ENCODE measurements at regions not wholly inside any gene's neighbourhood (a gene's known extent, or its start where the extent isn't known, plus 50 kb on each side); places are given as distances from the start of the nearest gene placed in this dataset.

DNA sequence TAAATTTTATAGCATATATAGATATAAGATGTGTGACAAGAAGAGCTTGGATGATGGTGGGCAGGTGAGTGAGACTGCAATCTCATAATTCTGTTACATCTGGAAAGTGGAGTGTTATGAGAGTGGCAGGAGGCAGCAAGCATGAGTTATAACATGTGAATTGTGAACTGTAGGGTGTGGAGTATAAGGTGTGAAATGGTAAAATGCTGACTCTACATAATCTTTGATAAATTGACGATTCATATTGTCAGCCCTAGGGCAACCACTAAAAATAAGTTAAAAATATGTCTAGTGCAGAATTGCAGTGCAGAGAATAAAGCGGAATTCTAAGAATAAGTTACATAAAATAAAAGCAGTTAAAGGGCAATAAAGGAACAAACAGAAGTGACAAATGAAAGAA, 74.8 kb upstream of the AKR1E2 start:
- Mint-ChIP-seq H3K4me3 (no peak overlapping the region), H3K36me3 (no peaks in the 10 kb centered on the region), H3K9me3 (ENCODE audit: low read depth) (no peaks in the 10 kb centered on the region), H3K27me3 (peaks cover 39% of the 10 kb centered on the region), H3K27ac (no peak overlapping the region), H3K4me1 (no peaks in the 10 kb centered on the region)
- no peak for ATAC-seq
- CTCF ChIA-PET = interaction anchor here (1.4 kb wide), 1 partner anchor 15 kb away, joined by 6 read pairs; no protein-coding TSS in a partner anchor
- no peak for DNase-seq

DNA sequence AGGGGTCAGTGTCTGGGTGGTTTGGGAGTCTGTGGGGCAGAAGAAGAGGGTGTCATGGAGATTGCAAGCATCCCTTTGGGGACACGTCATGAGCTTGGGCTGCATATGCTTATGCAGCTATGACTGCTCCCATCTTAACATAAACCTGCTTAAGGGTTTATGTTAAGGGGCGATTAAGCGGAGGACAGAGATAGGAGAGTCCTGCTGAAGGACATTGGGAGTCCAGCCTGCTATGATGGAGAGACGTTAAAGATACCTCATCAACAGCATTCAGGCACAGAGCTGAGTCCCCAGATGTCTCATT, 76.8 kb upstream of the AKR1E2 start:
- Mint-ChIP-seq H3K9me3 (ENCODE audit: low read depth) (no peaks in the 10 kb centered on the region), H3K27me3 (peaks cover 41% of the 10 kb centered on the region), H3K36me3 (no peaks in the 10 kb centered on the region), H3K4me1 (no peaks in the 10 kb centered on the region), H3K27ac (no peak overlapping the region), H3K4me3 (no peak overlapping the region)
- ATAC-seq = no peak
- CTCF ChIA-PET = no interaction called here
- DNase-seq = no peak

DNA sequence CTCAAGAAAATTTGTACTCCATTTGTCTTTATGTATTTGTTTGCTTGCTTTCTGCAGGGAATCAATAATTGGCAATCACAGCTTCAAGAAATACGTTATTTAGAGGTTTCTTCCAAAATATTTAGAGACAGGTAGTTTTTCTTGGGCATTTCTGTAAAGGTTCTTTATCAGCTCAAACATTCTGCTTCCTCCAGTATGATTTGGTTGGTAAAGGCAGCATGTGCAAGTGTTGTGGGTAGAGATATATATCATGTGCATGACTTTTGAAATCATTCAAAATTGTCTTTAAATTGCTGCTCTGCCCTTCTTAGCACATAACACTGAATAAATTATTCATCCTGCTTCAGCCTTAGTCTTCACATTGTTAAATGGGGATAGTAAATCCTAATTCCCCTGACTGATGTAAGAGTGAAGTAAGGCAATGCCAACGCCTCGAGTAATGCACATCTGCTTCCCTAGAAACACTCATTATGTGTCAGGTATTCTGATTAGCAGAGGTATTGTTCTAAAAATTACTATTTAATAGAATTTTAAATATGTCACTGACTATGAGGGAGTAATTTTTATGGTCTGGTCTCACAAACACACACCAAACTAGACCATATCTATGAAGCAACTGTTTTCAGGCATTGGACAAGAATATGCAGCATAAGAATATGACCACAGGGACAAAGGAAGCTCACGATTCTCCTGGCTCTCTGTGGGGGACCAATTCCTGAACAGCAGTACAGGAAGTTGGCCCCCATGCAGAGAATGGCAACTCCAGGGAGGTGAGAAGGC, 77.3 kb upstream of the AKR1E2 start:
- Mint-ChIP-seq H3K36me3 (no peaks in the 10 kb centered on the region), H3K4me1 (no peaks in the 10 kb centered on the region), H3K27me3 (peaks cover 46% of the 10 kb centered on the region), H3K4me3 (no peak overlapping the region), H3K27ac (no peak overlapping the region), H3K9me3 (ENCODE audit: low read depth) (no peaks in the 10 kb centered on the region)
- DNase-seq (no peak), ATAC-seq (no peak)
- CTCF ChIA-PET = no interaction called here

DNA sequence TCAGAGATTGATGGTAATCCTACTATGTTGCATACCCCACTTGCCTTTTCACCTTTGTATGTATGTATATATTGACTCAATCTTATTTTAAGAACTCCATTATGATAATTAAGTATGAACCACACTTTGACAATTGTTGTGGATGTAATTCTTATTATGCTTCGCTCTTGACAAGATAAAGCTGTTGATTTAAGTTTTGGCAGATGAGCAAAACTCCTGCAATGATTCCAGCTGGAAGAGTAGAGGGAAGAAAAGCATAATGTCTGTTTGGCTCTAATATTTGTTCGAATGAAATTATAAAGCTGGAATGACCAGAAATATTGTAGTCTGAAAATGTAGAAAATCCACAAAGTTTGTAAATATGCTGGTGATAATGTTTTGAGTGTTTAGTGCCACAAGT, 83.8 kb upstream of the AKR1E2 start:
- Mint-ChIP-seq H3K27ac (no peak overlapping the region), H3K36me3 (no peaks in the 10 kb centered on the region), H3K4me1 (no peaks in the 10 kb centered on the region), H3K4me3 (no peak overlapping the region), H3K27me3 (peaks cover 36% of the 10 kb centered on the region), H3K9me3 (ENCODE audit: low read depth) (no peaks in the 10 kb centered on the region)
- ATAC-seq (no peak), DNase-seq (no peak)
- CTCF ChIA-PET = no interaction called here

DNA sequence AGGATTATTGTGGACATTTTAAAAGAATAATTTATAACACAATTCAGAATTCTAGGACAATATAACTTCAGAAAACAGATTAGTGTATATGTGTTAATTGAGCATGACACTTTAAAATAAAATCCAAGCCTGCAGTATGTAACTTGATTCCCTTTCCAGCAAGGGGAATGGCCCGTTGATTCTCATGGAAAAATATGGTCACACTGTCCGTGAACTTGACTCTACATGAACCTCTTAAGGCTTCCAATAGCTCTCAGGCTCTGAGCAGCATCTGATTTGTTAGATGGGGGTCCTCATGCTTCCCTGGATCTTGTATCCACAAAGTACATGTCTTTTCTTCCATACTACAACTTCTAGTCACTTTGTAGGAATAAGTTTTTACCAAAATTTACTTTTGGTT, 85.5 kb upstream of the AKR1E2 start:
- no peaks in the 10 kb centered on the region for H3K4me1 Mint-ChIP-seq
- peaks cover 37% of the 10 kb centered on the region for H3K27me3 Mint-ChIP-seq
- DNase-seq (no peak), ATAC-seq (no peak)
- H3K4me3 Mint-ChIP-seq = no peak overlapping the region
- no peaks in the 10 kb centered on the region for H3K36me3 Mint-ChIP-seq
- H3K27ac Mint-ChIP-seq = no peak overlapping the region
- CTCF ChIA-PET = no interaction called here
- no peaks in the 10 kb centered on the region for H3K9me3 Mint-ChIP-seq (ENCODE audit: low read depth)

DNA sequence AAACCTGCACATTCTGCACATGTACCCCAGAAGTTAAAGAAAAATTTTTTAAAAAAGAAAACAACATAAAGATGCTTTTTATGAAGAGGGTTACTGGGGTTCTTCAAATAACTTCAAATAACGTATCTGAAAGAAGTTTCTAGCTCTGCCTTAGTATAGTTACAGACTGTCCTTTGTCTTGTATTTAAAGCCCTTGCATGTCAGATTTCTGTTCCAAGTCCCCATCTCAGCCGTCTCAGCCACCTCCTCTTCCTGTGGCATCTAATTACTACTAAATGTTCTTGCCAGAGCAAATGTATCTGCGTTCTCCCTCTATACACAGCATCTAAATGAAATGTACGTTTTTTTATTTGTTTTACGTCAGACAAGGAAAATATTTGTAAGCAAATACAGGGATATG, 89.4 kb upstream of the AKR1E2 start:
- no peak for ATAC-seq

DNA sequence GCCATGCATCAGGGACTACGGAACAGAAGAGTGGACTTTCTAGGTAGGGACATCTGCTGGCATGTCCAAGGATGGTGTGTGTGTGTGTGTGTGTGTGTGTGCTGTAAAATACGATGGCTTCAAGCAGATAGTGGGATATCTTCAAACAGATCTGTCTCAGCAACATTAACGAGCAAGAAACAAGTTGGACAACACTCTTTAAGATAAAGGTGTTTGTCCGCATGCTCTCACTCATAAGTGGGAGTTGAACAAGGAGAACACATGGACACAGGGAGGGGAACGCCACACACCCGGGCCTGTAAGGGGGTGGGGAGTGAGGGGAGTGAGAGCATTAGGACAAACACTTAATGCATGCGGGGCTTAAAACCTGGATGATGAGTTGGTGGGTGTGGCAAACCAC, 89.8 kb upstream of the AKR1E2 start:
- H3K36me3 Mint-ChIP-seq = no peaks in the 10 kb centered on the region
- CTCF ChIA-PET = no interaction called here
- no peaks in the 10 kb centered on the region for H3K4me1 Mint-ChIP-seq
- ATAC-seq (no peak), DNase-seq (no peak)
- no peaks in the 10 kb centered on the region for H3K9me3 Mint-ChIP-seq (ENCODE audit: low read depth)
- no peak overlapping the region for H3K4me3 Mint-ChIP-seq
- peaks cover 25% of the 10 kb centered on the region for H3K27me3 Mint-ChIP-seq
- H3K27ac Mint-ChIP-seq = no peak overlapping the region

More for the DNA sequence above, 89.4 kb upstream of the AKR1E2 start:
- Mint-ChIP-seq H3K9me3 (ENCODE audit: low read depth) (no peaks in the 10 kb centered on the region), H3K4me3 (no peak overlapping the region), H3K27me3 (peaks cover 25% of the 10 kb centered on the region), H3K27ac (no peak overlapping the region), H3K36me3 (no peaks in the 10 kb centered on the region), H3K4me1 (no peaks in the 10 kb centered on the region)
- no peak for DNase-seq
- CTCF ChIA-PET = no interaction called here

DNA sequence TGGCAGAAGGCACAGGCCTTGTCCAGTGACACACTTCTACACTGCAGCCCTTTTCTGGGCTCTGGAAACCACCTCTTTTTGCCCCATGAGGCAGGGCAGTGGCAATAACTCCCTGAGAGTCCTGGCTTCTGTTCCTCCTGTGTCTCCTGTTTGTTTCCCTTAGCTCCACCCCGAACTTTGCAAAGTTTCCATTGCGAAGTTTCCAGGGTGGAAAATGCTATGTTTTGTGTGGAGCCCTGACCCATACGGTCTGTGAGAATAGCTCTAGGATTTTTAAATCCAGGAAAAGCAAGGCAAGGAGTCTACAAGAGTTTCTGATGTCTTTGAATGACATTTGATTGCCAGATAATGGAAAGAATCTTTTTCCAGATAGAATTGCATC, 92.2 kb upstream of the AKR1E2 start:
- no peak overlapping the region for H3K4me3 Mint-ChIP-seq

DNA sequence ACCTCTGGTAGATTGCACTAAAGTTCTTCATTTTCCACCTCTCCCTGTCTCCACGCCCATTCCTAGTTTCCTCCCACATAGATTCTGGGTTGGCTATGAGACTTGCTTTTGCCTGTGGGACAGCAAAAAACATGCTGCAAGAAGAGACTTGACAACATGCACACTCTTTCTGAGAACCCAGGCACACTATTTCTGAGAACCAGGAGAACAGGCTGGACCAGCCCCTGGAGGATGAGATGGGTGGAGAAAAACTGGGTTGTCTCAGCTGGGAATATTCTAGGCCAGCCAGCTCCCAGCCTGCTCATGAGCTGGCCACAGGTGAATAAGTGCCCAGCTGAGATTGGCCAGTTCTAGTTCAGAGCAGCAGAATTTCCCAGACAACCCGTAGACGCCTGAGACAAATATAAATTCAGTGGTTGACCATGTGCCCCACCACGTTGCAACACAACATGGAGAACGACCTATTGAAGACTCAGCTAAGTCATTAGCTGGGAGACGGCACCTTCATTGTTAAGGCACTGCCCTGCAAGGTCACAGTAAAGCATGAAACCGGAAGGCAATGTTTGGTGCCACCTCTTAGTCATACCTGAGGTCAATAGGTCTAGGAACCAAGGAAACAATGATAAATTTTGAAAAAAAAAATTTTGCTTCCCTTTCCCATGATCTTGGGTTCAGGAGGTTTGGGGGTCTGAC, 92.7 kb upstream of the AKR1E2 start:
- Mint-ChIP-seq H3K9me3 (ENCODE audit: low read depth) (no peaks in the 10 kb centered on the region), H3K4me1 (no peaks in the 10 kb centered on the region), H3K27ac (no peak overlapping the region), H3K36me3 (no peaks in the 10 kb centered on the region), H3K4me3 (no peak overlapping the region), H3K27me3 (peaks cover 16% of the 10 kb centered on the region)
- CTCF ChIA-PET = no interaction called here
- ATAC-seq (no peak), DNase-seq (no peak)

More for the DNA sequence above, 92.2 kb upstream of the AKR1E2 start:
- Mint-ChIP-seq H3K27ac (no peak overlapping the region), H3K9me3 (ENCODE audit: low read depth) (no peaks in the 10 kb centered on the region), H3K27me3 (peaks cover 20% of the 10 kb centered on the region), H3K36me3 (no peaks in the 10 kb centered on the region), H3K4me1 (no peaks in the 10 kb centered on the region)
- CTCF ChIA-PET = no interaction called here
- DNase-seq = no peak
- ATAC-seq = no peak

DNA sequence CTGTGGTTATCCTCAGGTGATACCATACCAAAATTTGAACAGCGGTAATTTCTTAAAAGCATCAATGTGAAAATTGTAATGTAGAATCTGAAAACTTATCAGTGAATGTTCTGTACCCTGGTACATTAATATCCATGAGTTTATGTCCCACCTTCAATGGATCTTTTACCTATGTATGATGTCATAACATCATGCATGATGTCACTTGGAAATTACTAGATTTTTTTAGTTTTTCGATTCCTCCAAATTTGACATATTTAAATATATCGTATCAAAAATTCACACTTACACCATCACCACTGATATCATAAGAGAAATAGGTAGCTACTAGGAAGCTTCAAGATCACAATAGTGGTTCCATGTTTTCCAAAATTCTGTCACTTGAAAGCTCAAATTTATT, 95.0 kb upstream of the AKR1E2 start:
- Mint-ChIP-seq H3K9me3 (ENCODE audit: low read depth) (no peaks in the 10 kb centered on the region), H3K36me3 (no peaks in the 10 kb centered on the region), H3K4me1 (no peaks in the 10 kb centered on the region), H3K27ac (no peak overlapping the region), H3K4me3 (no peak overlapping the region), H3K27me3 (peaks cover 20% of the 10 kb centered on the region)
- no peak for ATAC-seq
- CTCF ChIA-PET = no interaction called here
- no peak for DNase-seq

DNA sequence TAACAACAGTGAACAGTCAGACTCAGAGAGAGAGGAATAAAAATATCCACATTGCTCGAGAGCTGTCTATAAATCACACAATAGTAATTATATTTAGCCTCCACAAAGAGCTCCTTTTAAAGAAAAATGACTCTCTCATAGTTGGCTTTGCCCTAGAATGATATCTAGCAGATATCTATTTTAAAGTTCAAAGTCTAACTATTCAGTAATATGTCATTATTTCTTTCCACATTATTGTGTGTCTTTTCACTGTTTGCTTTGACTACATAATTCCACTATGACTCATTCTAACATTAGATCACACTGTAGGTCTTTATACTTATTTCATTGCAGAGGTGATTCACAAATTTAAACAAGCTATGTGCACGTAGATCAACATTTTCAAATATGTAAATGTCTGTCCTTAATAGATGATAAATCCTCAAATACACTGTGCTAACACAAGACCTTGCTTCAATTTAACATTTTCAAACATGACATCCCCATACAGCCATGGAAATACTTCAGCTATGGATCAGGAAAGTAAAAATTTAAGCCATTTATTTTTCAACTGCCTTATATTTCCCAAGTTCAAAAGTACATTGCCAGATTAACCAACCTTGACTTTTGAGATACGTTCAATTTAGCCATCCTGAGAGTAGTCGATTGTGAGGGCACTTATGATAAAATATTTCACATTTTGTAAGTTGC, 99.9 kb upstream of the AKR1E2 start:
- CTCF ChIA-PET = no interaction called here
- Mint-ChIP-seq H3K27me3 (peaks cover 18% of the 10 kb centered on the region), H3K27ac (no peak overlapping the region), H3K9me3 (ENCODE audit: low read depth) (no peaks in the 10 kb centered on the region), H3K4me3 (no peak overlapping the region), H3K4me1 (no peaks in the 10 kb centered on the region), H3K36me3 (no peaks in the 10 kb centered on the region)
- DNase-seq = no peak
- ATAC-seq = no peak

DNA sequence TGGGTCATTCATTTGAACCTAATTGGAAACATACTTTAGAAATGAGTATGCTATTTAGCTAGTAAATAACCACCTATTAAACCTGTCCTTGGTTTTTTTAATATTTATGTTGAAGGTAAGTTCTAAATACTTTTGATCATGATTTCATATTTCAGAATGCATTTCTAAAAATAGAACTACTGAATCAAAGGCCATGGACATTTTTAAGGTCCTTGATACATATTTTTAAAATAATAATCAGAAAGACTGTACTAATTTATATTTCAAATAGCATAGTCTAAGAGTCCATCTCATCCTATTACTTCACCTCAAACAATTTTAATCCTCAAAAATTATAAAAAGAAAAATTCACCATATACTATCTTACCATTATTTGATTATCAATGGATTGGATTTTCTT, 102.1 kb upstream of the AKR1E2 start:
- peaks cover 23% of the 10 kb centered on the region for H3K27me3 Mint-ChIP-seq
- H3K4me3 Mint-ChIP-seq = no peak overlapping the region
- H3K9me3 Mint-ChIP-seq (ENCODE audit: low read depth) = no peaks in the 10 kb centered on the region
- DNase-seq (no peak), ATAC-seq (no peak)
- H3K27ac Mint-ChIP-seq = no peak overlapping the region
- H3K4me1 Mint-ChIP-seq = no peaks in the 10 kb centered on the region
- H3K36me3 Mint-ChIP-seq = no peaks in the 10 kb centered on the region
- CTCF ChIA-PET = no interaction called here

DNA sequence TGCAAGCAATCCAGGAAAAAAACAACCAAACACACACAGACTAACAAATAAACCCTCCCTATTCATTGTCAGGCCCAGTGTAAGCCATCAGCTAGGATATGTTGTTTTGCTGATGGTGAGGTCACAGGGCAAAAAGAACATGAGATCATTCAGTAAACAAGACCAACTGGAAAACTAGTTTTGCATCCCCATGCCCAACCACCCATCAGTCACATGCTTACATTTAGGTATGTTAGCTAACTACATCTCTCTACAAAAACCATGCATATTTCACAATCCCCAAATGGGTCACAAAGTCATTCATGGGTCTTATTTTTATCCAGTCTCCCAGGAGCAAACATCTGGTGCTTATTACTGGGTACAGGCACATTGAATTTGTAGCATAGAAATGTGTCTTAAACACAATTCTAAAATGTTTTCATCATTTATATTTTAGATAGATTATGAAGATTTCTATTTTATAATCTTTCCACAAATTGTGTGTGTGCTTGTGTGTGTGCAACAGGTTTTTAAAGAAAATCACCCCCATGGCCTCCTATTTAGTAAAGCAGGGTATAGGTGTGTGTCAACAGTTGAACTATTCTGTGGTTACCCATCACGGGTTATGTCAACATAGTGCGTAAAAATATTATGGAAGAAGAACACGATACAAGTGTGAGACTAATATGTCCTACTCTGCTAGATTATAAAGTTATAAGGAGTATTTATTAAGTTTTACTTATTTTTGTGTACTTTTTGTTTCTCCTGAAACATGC, 103.8 kb upstream of the AKR1E2 start:
- Mint-ChIP-seq H3K9me3 (ENCODE audit: low read depth) (no peaks in the 10 kb centered on the region), H3K27me3 (peaks cover 21% of the 10 kb centered on the region), H3K36me3 (no peaks in the 10 kb centered on the region), H3K4me1 (no peaks in the 10 kb centered on the region), H3K27ac (no peak overlapping the region), H3K4me3 (no peak overlapping the region)
- ATAC-seq (no peak), DNase-seq (no peak)
- CTCF ChIA-PET = no interaction called here

DNA sequence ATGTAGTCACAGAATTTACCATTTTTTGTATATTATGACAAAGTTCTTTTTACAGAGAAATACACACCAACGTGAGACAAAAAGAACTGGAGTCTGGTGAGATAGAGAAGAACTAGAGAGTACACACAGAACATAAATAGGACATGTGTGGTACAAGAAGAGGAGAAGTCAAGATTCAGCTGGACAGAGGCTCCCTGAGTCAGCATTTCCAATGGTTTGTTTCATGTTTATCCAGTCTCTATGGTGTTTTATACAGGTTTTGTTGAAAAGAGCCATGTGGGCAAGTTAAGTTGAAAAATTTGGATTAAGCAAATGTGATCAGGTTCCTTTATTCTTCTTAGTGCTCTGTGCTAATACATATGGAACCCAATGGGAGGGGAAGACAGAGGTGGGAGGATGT, 105.5 kb upstream of the AKR1E2 start:
- Mint-ChIP-seq H3K4me3 (no peak overlapping the region), H3K27me3 (peaks cover 20% of the 10 kb centered on the region), H3K4me1 (no peaks in the 10 kb centered on the region), H3K36me3 (no peaks in the 10 kb centered on the region), H3K27ac (no peak overlapping the region), H3K9me3 (ENCODE audit: low read depth) (no peaks in the 10 kb centered on the region)
- DNase-seq = no peak
- no peak for ATAC-seq
- CTCF ChIA-PET = no interaction called here
